ACC112 (cell line): ENCODE measurements at regions not wholly inside any gene's neighbourhood (a gene's known extent, or its start where the extent isn't known, plus 50 kb on each side); places are given as distances from the start of the nearest gene placed in this dataset.
"Not testable (repeated sequence)": the region's sequence is repeated elsewhere in the genome, so short reads cannot be mapped to it uniquely, and the experiment has no call there.

Experiments used
- H2AFZ ChIP-seq: fragments of 200-600 bp; sonication (generic); one replicate; pipeline ENCODE4 v1.6.0; 2017; ENCODE audit warnings: antibody characterized with exemption, low read length; ENCODE audit not compliant: unreplicated experiment
- H3K27ac ChIP-seq: fragments of 200-600 bp; sonication (generic); 2 replicates; pipeline ENCODE4 v1.5.1; 2014; ENCODE audit warnings: low read depth, mild to moderate bottlenecking, antibody characterized with exemption, low read length, moderate library complexity
- H3K27me3 ChIP-seq: fragments of 200-600 bp; sonication (generic); 2 replicates; pipeline ENCODE4 v1.6.1; 2014; ENCODE audit warnings: mild to moderate bottlenecking, antibody characterized with exemption, low read length, moderate library complexity, mixed read lengths; ENCODE audit not compliant: insufficient read depth
- H3K36me3 ChIP-seq: fragments of 200-600 bp; sonication (generic); 2 replicates; pipeline ENCODE4 v1.6.1; 2016; ENCODE audit warnings: mild to moderate bottlenecking, antibody characterized with exemption, low read length, moderate library complexity, mixed read lengths; ENCODE audit not compliant: insufficient read depth
- H3K4me1 ChIP-seq: fragments of 200-600 bp; sonication (generic); one replicate; pipeline ENCODE4 v1.6.1; 2016; ENCODE audit warnings: low read length, mixed read lengths; ENCODE audit not compliant: insufficient read depth, unreplicated experiment, control insufficient read depth
- H3K4me3 ChIP-seq: fragments of 200-600 bp; sonication (generic); 2 replicates; pipeline ENCODE4 v1.5.1; 2014; ENCODE audit warnings: mild to moderate bottlenecking, low read depth, low read length
- H3K79me2 ChIP-seq: fragments of 200-600 bp; sonication (generic); one replicate; pipeline ENCODE4 v1.6.0; 2016; ENCODE audit warnings: low read length; ENCODE audit not compliant: control insufficient read depth, unreplicated experiment, insufficient read depth

DNA sequence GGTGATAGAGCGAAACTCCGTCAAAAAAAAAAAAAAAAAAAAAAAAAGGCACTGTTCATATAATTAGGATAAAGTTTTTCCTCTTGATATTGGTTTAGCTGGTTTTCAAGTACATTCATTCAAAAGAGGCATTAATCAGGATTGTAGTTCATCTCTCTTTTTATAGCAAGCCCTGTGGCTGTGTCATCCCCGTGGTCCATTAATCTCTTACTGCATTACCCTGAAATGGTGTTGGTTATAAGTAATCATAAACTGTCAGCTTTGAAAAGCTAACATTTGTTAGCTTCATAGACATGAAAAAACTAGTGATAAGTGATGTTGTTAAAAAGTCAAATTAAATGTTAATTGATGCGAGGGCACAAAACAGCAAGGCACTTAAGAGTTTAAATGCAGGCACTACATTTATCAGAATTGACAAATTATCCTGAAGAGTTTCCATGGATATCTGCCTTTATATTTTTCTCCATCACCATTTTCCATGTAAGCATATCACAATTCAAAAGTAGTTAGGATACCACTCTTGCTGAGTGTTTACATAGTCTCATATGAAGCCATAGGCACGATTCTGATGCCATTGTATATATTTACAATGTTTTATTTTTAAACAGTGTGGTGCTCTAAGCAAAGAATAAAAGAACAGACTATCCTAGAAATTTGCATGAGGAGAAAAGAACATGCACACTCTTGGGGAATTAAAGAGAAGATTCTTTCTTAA, 193.1 kb downstream of the OTOL1 start:
- Histone ChIP-seq H3K27me3 (no peaks in the 10 kb centered on the region), H3K27ac (no peak overlapping the region), H2AFZ (no peak overlapping the region), H3K4me3 (no peak overlapping the region), H3K4me1 (no peaks in the 10 kb centered on the region), H3K79me2 (no peaks in the 10 kb centered on the region), H3K36me3 (no peaks in the 10 kb centered on the region)

DNA sequence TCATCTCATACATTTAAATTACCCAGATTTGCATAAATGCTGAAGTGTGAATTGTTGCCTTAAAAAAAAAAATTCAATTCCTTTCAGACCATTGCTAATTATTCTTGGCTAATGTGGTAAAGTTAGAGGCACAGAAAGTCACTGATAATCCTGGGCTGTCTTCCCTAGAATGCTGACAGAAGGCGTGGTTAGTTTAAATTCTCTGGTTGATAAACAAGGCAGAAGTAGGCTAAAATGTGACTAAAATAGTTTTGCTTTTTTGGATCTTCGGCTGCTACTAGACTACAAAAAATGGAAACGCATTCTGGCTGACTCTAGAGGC, 193.7 kb downstream of the OTOL1 start:
- Histone ChIP-seq H3K79me2 (no peaks in the 10 kb centered on the region), H3K27me3 (no peaks in the 10 kb centered on the region), H3K4me1 (no peaks in the 10 kb centered on the region), H3K36me3 (no peaks in the 10 kb centered on the region), H3K27ac (no peak overlapping the region), H2AFZ (no peak overlapping the region), H3K4me3 (no peak overlapping the region)

DNA sequence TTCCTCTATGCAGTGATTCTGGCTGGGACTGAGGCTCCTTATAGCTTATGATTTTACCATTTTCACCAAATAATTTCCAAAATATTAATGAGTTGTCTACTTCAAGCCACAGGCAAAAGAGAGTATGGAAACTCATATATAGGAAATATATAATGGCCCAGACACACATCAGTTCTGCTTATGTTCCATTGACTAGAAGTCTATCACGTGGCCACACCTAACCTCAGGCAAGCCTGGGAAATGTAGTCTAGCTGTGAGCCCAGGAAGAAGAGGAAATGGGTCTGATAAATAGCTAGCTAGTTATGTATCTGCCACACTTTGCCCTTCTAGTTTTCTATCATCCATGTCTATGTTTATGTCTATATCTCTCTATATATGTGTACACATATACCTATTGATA, 195.1 kb downstream of the OTOL1 start:
- no peak overlapping the region for H3K27ac ChIP-seq

DNA sequence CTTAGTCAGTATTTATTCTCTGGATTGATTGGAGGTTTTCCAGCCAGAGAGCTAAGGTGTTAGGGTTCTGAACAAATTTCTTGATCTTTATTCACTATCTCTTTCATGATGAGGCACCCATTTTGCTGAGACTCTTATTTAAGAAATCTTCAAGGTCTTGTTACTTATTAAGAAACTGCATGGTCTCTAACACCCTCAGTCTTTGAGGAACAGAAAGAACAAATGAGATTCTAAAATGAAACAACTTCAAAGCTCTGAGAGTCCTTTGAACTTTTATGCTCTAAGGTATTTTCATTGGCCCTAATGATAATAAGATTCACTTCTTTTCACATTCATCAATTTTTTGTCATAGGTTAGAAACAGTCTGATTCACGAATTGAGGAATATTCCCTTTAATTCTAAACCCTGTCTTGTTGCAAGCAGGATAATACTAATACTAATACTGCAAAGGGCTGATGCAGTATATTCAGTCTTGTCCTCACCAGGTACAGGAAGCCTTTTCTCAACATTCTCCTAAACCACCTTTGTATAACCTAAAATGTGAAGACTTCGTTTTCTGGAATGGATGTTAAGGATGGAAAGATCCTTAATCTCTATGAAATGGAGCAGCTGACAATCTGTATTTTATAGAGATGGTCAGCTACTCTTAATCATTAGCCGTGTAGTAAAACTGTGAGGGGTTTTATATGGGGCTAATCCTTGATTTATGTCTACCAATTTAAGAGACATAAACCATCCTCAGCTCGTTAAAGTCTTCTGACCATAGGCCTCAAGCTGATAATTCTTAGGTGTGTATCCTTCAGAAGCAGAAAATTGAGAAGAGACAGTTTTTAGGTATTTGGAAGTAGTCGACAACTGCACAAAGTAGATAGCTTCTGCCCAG, 198.3 kb downstream of the OTOL1 start:
- H3K36me3 ChIP-seq = no peaks in the 10 kb centered on the region
- H3K79me2 ChIP-seq = no peaks in the 10 kb centered on the region
- H2AFZ ChIP-seq = no peak overlapping the region
- no peaks in the 10 kb centered on the region for H3K4me1 ChIP-seq
- no peaks in the 10 kb centered on the region for H3K27me3 ChIP-seq
- no peak overlapping the region for H3K4me3 ChIP-seq
- H3K27ac ChIP-seq = no peak overlapping the region

More for the DNA sequence above, 195.1 kb downstream of the OTOL1 start:
- Histone ChIP-seq H3K27me3 (no peaks in the 10 kb centered on the region), H3K4me3 (no peak overlapping the region), H2AFZ (no peak overlapping the region), H3K36me3 (no peaks in the 10 kb centered on the region), H3K79me2 (no peaks in the 10 kb centered on the region), H3K4me1 (no peaks in the 10 kb centered on the region)

- H3K79me2 ChIP-seq = no peaks in the 10 kb centered on the region
- H3K4me3 ChIP-seq = no peak overlapping the region
- no peaks in the 10 kb centered on the region for H3K4me1 ChIP-seq
- H2AFZ ChIP-seq = no peak overlapping the region
- no peaks in the 10 kb centered on the region for H3K36me3 ChIP-seq
- H3K27ac ChIP-seq = no peak overlapping the region
- no peaks in the 10 kb centered on the region for H3K27me3 ChIP-seq
Observed at GRCh38 chr3:161695811-161696210, 199.2 kb downstream of the OTOL1 start.

GRCh38 chr3:161700998-161701397, 204.4 kb downstream of the OTOL1 start:
- no peak overlapping the region for H3K4me3 ChIP-seq
- no peak overlapping the region for H2AFZ ChIP-seq
- H3K79me2 ChIP-seq = no peaks in the 10 kb centered on the region
- H3K27me3 ChIP-seq = no peaks in the 10 kb centered on the region
- no peaks in the 10 kb centered on the region for H3K4me1 ChIP-seq
- H3K36me3 ChIP-seq = no peaks in the 10 kb centered on the region
- no peak overlapping the region for H3K27ac ChIP-seq

DNA sequence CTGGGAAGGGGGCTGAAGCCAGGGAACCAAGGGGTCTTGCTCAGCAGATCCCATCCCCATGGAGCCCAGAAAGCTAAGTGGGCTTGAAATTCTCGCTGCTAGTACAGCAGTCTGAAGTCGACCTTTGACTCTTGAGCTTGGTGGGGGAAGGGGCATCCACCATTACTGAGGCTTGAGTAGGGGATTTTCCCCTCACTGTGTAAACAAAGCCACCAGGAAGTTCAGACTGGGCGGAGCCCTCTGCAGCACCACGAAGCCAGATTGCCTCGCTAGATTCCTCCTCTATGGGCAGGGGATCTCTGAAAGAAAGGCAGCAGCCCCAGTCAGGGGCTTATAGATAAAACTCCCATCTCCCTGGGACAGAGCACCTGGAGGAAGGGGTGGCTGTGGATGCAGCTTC, 210.6 kb downstream of the OTOL1 start:
- not testable (repeated sequence) for H3K36me3 ChIP-seq, H3K27me3 ChIP-seq, H3K27ac ChIP-seq, H2AFZ ChIP-seq, H3K4me3 ChIP-seq, H3K79me2 ChIP-seq, H3K4me1 ChIP-seq

- Histone ChIP-seq H3K36me3 (no peaks in the 10 kb centered on the region), H3K27ac (no peak overlapping the region), H3K27me3 (no peaks in the 10 kb centered on the region), H3K4me3 (no peak overlapping the region), H3K79me2 (no peaks in the 10 kb centered on the region), H3K4me1 (no peaks in the 10 kb centered on the region), H2AFZ (no peak overlapping the region)
Observed at GRCh38 chr3:161713731-161714130, 217.1 kb downstream of the OTOL1 start.

DNA sequence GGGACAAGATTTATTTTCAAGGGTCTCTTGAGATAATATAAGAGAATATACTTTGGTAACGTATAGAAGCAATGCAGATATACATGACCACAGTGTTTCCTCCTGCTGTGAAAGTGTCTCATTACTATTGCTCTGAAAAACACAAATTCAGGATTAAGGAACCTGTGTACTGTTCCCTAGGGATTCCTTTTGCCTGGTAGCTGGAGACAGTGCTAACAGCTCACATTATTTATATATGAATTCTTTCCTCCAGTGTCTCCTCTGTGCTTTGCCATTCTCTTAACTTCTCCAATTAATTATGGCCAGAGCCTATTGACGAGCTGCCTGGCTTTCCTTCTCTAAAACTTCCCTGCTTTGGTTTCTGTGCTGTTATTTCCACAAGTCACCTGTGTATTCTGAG, 235.4 kb downstream of the OTOL1 start:
- H2AFZ ChIP-seq = no peak overlapping the region
- H3K79me2 ChIP-seq = no peaks in the 10 kb centered on the region
- H3K36me3 ChIP-seq = no peaks in the 10 kb centered on the region
- no peak overlapping the region for H3K4me3 ChIP-seq
- H3K4me1 ChIP-seq = no peaks in the 10 kb centered on the region
- H3K27me3 ChIP-seq = no peaks in the 10 kb centered on the region
- no peak overlapping the region for H3K27ac ChIP-seq

DNA sequence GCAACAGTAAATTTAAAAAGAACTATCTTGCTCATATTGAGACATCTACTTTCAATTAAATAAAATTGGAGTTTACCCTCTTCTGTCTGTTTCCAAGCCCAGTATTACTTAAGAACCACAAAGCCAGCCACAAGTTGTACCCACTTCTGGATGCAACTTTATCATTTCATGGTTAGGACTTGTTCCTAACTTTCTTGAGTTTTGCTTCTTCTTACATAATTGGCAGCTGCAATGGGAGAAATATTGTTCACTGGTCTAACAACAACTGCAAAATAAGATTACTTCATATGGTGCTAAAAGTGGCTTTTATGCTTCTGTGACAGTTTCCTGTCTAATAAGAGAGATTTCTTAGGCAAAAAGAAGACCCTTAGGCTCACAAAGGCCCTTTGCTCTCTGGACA, 240.6 kb downstream of the OTOL1 start:
- no peaks in the 10 kb centered on the region for H3K79me2 ChIP-seq
- H3K27me3 ChIP-seq = no peaks in the 10 kb centered on the region
- no peaks in the 10 kb centered on the region for H3K36me3 ChIP-seq
- no peak overlapping the region for H3K27ac ChIP-seq
- H2AFZ ChIP-seq = no peak overlapping the region
- H3K4me1 ChIP-seq = no peaks in the 10 kb centered on the region
- H3K4me3 ChIP-seq = no peak overlapping the region

DNA sequence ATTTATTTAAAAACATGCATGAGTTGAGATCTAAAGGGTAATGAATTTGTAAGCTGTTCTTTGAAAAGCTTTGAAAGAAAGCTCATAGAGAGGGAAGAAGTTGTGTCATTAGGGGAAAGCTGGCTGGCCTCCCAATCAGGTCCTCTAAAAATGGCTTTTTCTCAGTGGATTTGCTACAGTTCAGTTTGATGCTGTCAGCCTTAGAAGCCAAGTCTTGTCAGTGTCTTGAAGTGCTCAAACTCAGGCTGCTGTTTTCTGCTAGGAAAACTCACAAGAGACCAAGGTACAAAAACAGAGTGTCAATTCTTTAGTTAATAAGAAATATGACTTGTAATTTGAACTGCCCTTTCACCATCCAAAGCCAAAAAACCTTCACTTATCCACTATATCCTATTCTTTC, 243.8 kb downstream of the OTOL1 start:
- Histone ChIP-seq H2AFZ (no peak overlapping the region), H3K27ac (no peak overlapping the region), H3K27me3 (no peaks in the 10 kb centered on the region), H3K4me1 (no peaks in the 10 kb centered on the region), H3K36me3 (no peaks in the 10 kb centered on the region), H3K79me2 (no peaks in the 10 kb centered on the region), H3K4me3 (no peak overlapping the region)
